ENCODE measurements at regions not wholly inside any gene's neighbourhood (a gene's known extent, or its start where the extent isn't known, plus 50 kb on each side); places are given as distances from the start of the nearest gene placed in this dataset.

GRCh38 chr4:8796096-8796495 is 75.5 kb downstream of the HMX1 start:
- no peak for DNase-seq

DNA sequence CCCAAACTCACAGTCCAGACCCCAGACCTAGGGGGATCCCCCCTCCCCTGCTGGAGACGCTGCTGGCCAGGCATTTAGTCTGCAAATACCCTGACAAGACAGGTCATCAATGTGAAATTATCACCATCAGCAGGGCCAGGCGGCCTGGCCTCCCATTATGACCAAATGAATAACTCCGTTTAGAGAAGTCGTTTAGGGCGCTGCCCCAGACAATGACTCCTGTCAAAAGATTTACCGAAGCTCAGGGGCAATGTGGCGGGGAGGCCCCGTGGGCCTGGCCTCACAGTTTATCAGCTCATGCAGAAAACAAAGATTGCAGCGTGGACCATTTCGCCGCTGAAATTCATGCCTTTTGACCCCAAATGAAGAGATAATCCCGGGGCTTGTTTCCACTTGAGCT is 76.5 kb downstream of the HMX1 start:
- no peak for DNase-seq

GRCh38 chr4:8794491-8794890 is 77.1 kb downstream of the HMX1 start:
- DNase-seq = no peak

- DNase-seq = no peak
Observed at GRCh38 chr4:8793571-8794160, 78.0 kb downstream of the HMX1 start.

GRCh38 chr4:8792491-8792890 is 79.1 kb downstream of the HMX1 start:
- DNase-seq = no peak

- no peak for DNase-seq
Observed at GRCh38 chr4:8791609-8792008, 80.0 kb downstream of the HMX1 start.

DNA sequence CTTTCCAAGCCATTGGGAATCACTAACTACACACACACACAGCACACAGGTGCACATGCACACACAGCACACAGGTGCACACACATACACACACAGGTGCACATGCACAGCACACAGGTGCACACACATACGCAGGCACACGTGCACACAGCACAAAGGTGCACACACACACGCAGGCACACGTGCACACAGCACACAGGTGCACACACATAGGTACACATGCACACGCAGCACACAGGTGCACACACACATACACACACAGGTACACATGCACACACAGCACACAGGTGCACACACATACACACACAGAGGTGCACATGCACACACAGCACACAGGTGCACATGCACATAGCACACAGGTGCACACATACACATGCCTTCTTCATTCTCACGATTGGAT is 80.9 kb downstream of the HMX1 start:
- DNase-seq = no peak

DNA sequence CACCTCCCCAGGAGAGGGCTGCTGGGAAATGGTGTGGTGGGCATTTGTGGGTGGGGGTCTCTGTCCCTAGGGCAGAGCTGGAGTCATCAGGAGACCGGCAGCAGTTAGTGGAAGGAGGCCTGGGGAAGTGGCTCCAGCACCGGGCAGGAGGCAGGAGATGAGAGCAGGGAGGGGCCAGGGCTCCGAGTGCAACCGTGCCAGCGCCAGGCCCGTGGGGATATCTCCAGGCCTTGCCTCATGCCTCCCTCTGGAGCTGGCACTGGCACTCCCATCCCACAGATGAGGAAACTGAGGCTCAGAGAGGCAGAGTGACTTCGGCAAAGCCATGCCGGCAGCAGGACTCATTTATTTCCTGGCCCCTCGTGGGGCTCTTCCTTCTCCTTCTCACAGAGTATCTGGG is 83.5 kb downstream of the HMX1 start:
- DNase-seq = no peak

- DNase-seq = no peak
Observed at GRCh38 chr4:8786166-8786565, 85.5 kb downstream of the HMX1 start.

DNA sequence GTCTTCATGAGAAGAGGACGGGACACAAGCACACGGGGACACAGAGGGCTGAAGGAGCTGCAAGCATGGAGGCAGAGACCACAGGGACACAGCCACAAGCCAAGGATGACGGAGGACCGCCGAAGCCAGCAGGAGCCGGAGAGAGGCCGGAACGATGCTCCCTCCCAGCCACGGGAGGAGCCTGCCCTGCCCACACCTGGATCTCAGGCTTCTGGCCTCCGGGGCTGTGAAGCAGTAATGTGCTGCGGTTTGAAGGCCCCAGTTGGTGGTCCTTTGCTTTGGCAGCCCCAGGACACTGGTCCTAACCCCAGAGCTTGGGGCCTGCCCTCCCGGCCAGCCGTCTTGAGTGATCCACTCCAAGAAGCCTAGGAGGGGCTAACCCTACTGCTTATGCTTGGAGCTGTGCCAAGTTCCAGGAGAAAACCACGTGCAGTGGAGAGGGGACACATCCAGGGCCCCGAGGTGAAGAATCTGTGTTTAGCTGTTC is 85.9 kb downstream of the HMX1 start:
- DNase-seq = no peak

DNA sequence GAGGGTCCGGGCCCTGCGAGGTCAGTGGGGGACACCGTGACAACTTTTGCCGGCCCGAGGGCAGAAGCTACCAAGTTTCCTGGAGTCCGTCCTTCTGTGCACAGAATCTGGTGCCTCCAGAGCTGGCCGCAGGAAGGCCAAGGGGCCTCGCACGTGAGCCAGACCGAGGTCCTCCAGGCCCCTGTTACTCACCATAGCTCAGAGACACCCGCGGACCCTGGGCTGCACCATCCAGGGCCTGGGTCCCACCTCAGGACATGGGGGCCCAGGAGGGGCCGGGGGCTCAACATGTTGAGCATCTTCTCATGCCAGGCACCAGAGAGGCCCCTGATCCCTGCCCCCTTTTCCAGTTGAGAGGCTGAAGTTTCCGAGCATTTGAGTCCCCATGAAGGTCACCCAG is 87.9 kb downstream of the HMX1 start:
- no peak for DNase-seq

DNA sequence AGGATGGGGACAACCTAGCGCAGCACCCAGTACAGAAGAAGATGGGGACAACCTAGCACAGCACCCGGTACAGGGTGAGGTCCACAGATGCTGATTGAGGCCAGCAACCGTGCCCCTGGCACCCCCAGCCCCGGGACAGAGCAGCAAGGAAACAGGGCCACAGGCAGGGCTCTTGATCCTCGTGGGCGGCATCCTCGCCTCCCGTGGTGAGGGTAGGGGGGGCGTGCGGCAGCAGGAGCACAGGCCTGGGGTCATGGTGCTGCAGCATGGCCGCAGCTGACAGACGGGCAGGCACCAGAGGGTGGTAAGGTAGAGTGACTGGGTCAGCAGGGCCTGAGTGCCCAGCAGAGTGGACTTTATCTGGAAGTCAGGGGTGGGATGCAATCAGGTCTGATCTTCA is 89.5 kb downstream of the HMX1 start:
- no peak for DNase-seq

GRCh38 chr4:8781641-8782040 is 90.0 kb downstream of the HMX1 start:
- no peak for DNase-seq

DNA sequence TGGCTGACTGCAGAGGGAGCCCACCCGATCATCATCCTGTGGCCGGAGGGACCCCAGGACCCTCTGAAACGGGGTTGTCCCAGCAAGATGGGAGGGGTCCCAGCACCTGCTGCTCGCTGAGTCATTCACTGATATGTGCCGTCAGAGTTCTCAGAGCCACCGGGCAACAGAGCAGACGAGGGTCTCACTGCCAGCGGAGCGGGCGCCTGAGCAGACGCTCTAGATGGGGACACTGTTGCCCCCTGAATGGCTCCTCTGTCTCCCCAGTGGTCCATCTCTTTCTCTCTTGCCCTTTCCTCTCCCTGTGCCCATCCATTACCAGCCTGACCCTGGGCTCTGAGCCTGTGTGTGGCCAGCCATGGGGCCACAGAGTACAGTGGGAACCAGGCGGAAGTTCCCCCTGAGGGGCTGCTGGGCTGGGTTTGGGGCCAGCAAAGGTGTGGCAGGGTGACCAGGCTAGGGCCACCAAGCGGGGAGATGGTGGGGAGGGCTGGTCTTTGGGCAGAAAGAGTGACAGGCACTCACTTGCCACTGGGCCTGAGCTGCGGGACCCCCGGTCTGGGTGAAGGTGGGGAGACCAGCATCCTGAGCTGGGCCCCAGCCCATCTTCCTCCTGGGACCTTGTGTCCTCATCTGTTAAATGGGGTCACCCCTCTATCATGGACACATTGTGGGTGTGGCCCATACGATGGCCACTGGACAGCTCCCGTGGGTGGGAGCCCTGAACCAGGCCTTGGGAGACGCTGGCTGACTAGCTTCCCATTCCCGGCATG is 90.9 kb downstream of the HMX1 start:
- DNase-seq = no peak

- DNase-seq = no peak
Observed at GRCh38 chr4:8780086-8780485, 91.6 kb downstream of the HMX1 start.

DNA sequence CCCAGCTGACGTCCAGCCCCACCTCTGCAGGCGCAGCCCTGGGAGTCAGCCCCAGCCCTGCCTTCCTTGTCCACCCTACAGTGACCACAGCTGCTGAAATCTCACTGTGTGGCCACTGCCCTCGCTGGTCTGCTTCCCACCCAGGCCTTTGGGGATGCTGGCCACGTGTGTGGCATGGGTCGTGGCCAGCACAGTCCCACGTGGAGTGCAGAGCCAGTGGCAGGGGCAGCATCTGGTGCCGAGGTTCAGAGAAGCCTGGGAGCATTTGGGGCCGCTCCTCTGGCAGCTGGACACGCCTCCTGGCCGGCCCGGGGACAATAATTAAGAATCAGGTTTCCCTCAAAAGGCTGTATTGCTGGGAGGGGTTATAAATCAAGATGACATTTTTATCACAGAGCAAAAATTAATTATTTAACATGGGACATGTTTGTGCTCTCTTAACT is 92.1 kb downstream of the HMX1 start:
- DNase-seq = no peak

GRCh38 chr4:8778760-8779159 is 92.9 kb downstream of the HMX1 start:
- no peak for DNase-seq

DNA sequence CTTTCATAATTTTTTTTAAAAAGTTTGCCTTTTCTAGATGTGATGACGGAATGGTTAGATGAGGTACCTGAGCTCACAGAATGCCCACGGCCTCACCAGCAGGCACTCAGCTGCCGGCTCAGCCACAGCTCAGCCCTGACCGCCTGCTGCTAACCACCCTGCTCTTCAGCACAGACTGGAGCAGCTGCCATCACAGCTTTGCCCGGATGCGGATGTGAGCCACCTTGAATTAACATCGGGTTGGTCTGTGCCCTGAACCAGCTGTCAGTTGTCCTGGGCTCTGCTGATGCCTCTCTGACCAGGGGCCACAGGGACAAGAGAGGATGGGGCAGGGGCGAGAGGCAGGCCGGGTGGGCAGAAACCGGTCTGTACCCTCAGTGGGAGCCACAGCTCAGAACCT is 93.3 kb downstream of the HMX1 start:
- peak in 1 of 2 experiments; percentile 44 for DNase-seq

- no peak for DNase-seq
Observed at GRCh38 chr4:8777320-8778196, 94.1 kb downstream of the HMX1 start.

GRCh38 chr4:8776366-8776765 is 95.3 kb downstream of the HMX1 start:
- DNase-seq = no peak

- DNase-seq = no peak
Observed at GRCh38 chr4:8775751-8776355, 95.8 kb downstream of the HMX1 start.

GRCh38 chr4:8775121-8775520 is 96.5 kb downstream of the HMX1 start:
- DNase-seq = no peak

DNA sequence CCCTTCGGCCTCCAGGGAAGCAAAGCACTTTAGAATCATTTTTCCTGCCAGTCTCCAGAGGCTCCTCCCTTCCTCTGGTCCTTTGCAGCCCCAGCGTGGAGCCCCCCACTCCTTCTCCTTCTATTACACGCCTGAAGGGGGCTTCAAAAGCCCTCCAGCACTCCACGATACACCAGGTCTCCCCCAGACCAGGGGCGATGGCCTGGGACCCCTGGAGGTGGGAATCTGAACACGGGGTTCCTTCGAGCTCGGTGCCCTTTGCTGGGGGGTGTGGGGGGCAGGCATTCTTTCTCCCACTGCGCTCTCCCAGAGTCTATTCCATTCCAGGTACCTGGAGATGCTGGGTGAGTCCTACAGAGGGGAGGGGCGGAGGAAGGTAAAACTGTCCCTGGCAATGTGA is 97.6 kb downstream of the HMX1 start:
- no peak for DNase-seq

Data from SHP77 (cell line).